Mammary epithelial cell (primary cell): ENCODE measurements at regions not wholly inside any gene's neighbourhood (a gene's known extent, or its start where the extent isn't known, plus 50 kb on each side); places are given as distances from the start of the nearest gene placed in this dataset.

ENCODE experiments used
- EZH2 ChIP-seq: IDR thresholded peaks from 2 replicates; pipeline ENCODE4 v1.6.1; 2012; ENCODE audit warnings: low read length, inconsistent platforms, borderline replicate concordance
- TF ChIP-seq, protein P1 (sequence below), 2 donors: IDR thresholded peaks in 1 of 2; conservative IDR thresholded peaks in 1 of 2; 2 replicates each; pipeline ENCODE4 v1.5.1; 2011 to 2012; ENCODE audit warnings: inconsistent platforms in 2 of 2, low read length in 2 of 2, mild to moderate bottlenecking in 2 of 2, control low read depth in 1 of 2, low read depth in 1 of 2; ENCODE audit not compliant: insufficient read depth in 1 of 2; ENCODE audit errors: extremely low read depth in 1 of 2

DNA sequence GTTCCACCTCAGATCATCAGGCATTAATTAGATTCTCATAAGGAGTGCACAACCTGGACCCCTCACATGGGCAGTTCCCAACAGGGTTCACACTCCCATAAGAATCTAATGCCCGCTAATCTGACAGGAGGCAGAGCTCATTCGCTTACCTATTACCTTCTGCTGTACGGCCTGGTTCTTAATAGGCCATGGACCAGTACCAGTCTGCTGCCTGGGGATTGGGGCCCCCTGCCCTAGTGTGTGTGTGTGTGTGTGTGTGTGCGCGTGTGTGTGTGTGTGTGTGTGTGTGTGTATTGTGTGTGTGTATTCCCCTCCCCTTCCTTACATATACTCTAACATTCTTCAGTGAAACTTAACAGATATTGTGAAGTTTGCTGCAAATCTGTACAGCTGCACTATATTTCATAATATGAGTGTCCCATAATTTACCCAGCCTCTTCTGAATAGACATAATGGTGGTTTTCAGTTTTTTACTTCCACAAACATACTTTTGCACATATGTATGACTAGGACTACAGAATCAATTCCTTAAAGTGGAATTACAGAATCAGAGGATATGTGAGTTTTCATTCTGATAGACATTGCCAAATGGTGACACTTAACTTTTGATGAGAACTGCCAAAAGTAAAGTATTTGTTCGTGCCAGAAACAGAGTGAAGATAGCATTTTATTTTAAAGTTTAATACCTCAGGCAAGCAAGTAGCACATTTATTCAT lies 205.2 kb upstream of the EEA1 start:
- TF ChIP-seq, protein P1, sequence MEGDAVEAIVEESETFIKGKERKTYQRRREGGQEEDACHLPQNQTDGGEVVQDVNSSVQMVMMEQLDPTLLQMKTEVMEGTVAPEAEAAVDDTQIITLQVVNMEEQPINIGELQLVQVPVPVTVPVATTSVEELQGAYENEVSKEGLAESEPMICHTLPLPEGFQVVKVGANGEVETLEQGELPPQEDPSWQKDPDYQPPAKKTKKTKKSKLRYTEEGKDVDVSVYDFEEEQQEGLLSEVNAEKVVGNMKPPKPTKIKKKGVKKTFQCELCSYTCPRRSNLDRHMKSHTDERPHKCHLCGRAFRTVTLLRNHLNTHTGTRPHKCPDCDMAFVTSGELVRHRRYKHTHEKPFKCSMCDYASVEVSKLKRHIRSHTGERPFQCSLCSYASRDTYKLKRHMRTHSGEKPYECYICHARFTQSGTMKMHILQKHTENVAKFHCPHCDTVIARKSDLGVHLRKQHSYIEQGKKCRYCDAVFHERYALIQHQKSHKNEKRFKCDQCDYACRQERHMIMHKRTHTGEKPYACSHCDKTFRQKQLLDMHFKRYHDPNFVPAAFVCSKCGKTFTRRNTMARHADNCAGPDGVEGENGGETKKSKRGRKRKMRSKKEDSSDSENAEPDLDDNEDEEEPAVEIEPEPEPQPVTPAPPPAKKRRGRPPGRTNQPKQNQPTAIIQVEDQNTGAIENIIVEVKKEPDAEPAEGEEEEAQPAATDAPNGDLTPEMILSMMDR (conservative IDR thresholded peaks at IDR 0.05 in 1 of 2, IDR thresholded peaks at IDR 0.05 in 1 of 2; ENCODE audit: extremely low read depth in 1 of 2, insufficient read depth in 1 of 2, low read depth in 1 of 2, low read length in 2 of 2): no peak
- TF ChIP-seq EZH2: no peak
